NCI-H2107 treated with DMSO at 0.1 percent for 48 hours (cell line): ENCODE measurements at regions not wholly inside any gene's neighbourhood (a gene's known extent, or its start where the extent isn't known, plus 50 kb on each side); places are given as distances from the start of the nearest gene placed in this dataset.
A peak's percentile ranks its signal among the peaks of the same experiment; 100 is the strongest.
"Not testable (repeated sequence)": the region's sequence is repeated elsewhere in the genome, so short reads cannot be mapped to it uniquely, and the experiment has no call there.

Source experiments
- DNase-seq: peaks from one replicate; lab custom pipeline; 2025; ENCODE audit not compliant: unreplicated experiment; lab: John Stamatoyannopoulos, UW

- no peak for DNase-seq
These were observed 608.0 kb downstream of the COL12A1 start for GRCh38 chr6:74597840-74598239.

- no peak for DNase-seq
These were observed 608.6 kb downstream of the COL12A1 start for GRCh38 chr6:74597266-74597665.

- no peak for DNase-seq
These were observed 609.3 kb downstream of the COL12A1 start for GRCh38 chr6:74596588-74596987.

- DNase-seq, result not testable (repeated sequence)
These were observed 611.5 kb downstream of the COL12A1 start for GRCh38 chr6:74594350-74594749.

- DNase-seq, result no peak
These were observed 617.6 kb downstream of the COL12A1 start for GRCh38 chr6:74588094-74588832.

- DNase-seq, result no peak
These were observed 618.5 kb downstream of the COL12A1 start for GRCh38 chr6:74587386-74587785.

- no peak for DNase-seq
These were observed 620.1 kb downstream of the COL12A1 start for GRCh38 chr6:74585753-74586152.

- DNase-seq, result no peak
These were observed 624.2 kb downstream of the COL12A1 start for GRCh38 chr6:74581681-74582080.

GRCh38 chr6:74579794-74580193, 626.1 kb downstream of the COL12A1 start:
- no peak for DNase-seq

GRCh38 chr6:74579047-74579446, 626.8 kb downstream of the COL12A1 start:
- no peak for DNase-seq

GRCh38 chr6:74578339-74578738, 627.5 kb downstream of the COL12A1 start:
- no peak for DNase-seq

GRCh38 chr6:74577619-74578018, 628.2 kb downstream of the COL12A1 start:
- no peak for DNase-seq

- DNase-seq, result peak; percentile 1
These were observed 631.1 kb downstream of the COL12A1 start for GRCh38 chr6:74574794-74575193.

- no peak for DNase-seq
These were observed 632.2 kb downstream of the COL12A1 start for GRCh38 chr6:74573613-74574012.

- DNase-seq, result no peak
These were observed 635.8 kb downstream of the COL12A1 start for GRCh38 chr6:74570044-74570443.

GRCh38 chr6:74568861-74569260, 637.0 kb downstream of the COL12A1 start:
- DNase-seq, result no peak

- DNase-seq, result not testable (repeated sequence)
These were observed 637.9 kb downstream of the COL12A1 start for GRCh38 chr6:74567923-74568290.

GRCh38 chr6:74567281-74567922, 638.5 kb downstream of the COL12A1 start:
- no peak for DNase-seq

GRCh38 chr6:74557236-74557635, 648.6 kb downstream of the COL12A1 start:
- DNase-seq, result no peak

- DNase-seq, result no peak
These were observed 651.8 kb downstream of the COL12A1 start for GRCh38 chr6:74554041-74554440.

- DNase-seq, result no peak
These were observed 654.0 kb downstream of the COL12A1 start for GRCh38 chr6:74551896-74552295.

GRCh38 chr6:74550821-74551220, 655.0 kb downstream of the COL12A1 start:
- no peak for DNase-seq

GRCh38 chr6:74549746-74550145, 656.1 kb downstream of the COL12A1 start:
- DNase-seq, result no peak
